ENCODE measurements at regions not wholly inside any gene's neighbourhood (a gene's known extent, or its start where the extent isn't known, plus 50 kb on each side); places are given as distances from the start of the nearest gene placed in this dataset.

- peak; percentile 48 for DNase-seq (ENCODE audit: low read depth)
- TF ChIP-seq CTCF (IDR thresholded peaks at IDR 0.05; ENCODE audit: insufficient read depth, low read length) = no peak
Measured at GRCh38 chr7:41232086-41232485, 470.8 kb downstream of the INHBA start.

GRCh38 chr7:41224063-41224763, 478.7 kb downstream of the INHBA start:
- DNase-seq (ENCODE audit: low read depth) = peak; percentile 32
- TF ChIP-seq CTCF (IDR thresholded peaks at IDR 0.05; ENCODE audit: insufficient read depth, low read length) = no peak
- no peak overlapping the region for H3K4me3 ChIP-seq (ENCODE audit: low read depth, low read length)

More at GRCh38 chr7:41232086-41232485, 470.8 kb downstream of the INHBA start:
- H3K4me3 ChIP-seq (ENCODE audit: low read depth, low read length) = no peak overlapping the region

- peak; percentile 85 for DNase-seq (ENCODE audit: low read depth)
- H3K4me3 ChIP-seq (ENCODE audit: low read depth, low read length) = no peak overlapping the region
- no peak for TF ChIP-seq CTCF (IDR thresholded peaks at IDR 0.05; ENCODE audit: insufficient read depth, low read length)
Measured at GRCh38 chr7:41222746-41223145, 480.1 kb downstream of the INHBA start.

GRCh38 chr7:41220266-41220665, 482.6 kb downstream of the INHBA start:
- no peak overlapping the region for H3K4me3 ChIP-seq (ENCODE audit: low read depth, low read length)
- no peak for TF ChIP-seq CTCF (IDR thresholded peaks at IDR 0.05; ENCODE audit: insufficient read depth, low read length)
- DNase-seq (ENCODE audit: low read depth) = no peak

GRCh38 chr7:41219276-41219675, 483.6 kb downstream of the INHBA start:
- DNase-seq (ENCODE audit: low read depth) = peak; percentile 64
- TF ChIP-seq CTCF (IDR thresholded peaks at IDR 0.05; ENCODE audit: insufficient read depth, low read length) = no peak
- no peak overlapping the region for H3K4me3 ChIP-seq (ENCODE audit: low read depth, low read length)

GRCh38 chr7:41217306-41217705, 485.6 kb downstream of the INHBA start:
- peak; percentile 16 for DNase-seq (ENCODE audit: low read depth)
- TF ChIP-seq CTCF (IDR thresholded peaks at IDR 0.05; ENCODE audit: insufficient read depth, low read length) = no peak
- H3K4me3 ChIP-seq (ENCODE audit: low read depth, low read length) = no peak overlapping the region

GRCh38 chr7:41207141-41207540, 495.7 kb downstream of the INHBA start:
- no peak for DNase-seq (ENCODE audit: low read depth)
- no peak overlapping the region for H3K4me3 ChIP-seq (ENCODE audit: low read depth, low read length)
- no peak for TF ChIP-seq CTCF (IDR thresholded peaks at IDR 0.05; ENCODE audit: insufficient read depth, low read length)

All from fibroblast of the aortic adventitia (primary cell).